ENCODE measurements at regions not wholly inside any gene's neighbourhood (a gene's known extent, or its start where the extent isn't known, plus 50 kb on each side); places are given as distances from the start of the nearest gene placed in this dataset.

GRCh38 chr5:110073534-110073933 lies 383.8 kb downstream of the MAN2A1 start:
- ATAC-seq (no peak), DNase-seq (no peak)
- WGBS, 3 donors: 48 to 93% (median 74%) methylated on average over 2 of the region's 2 CpGs
- Histone ChIP-seq H3K36me3 (ENCODE audit: insufficient read depth in 1 of 2, low read depth in 1 of 2) (no peaks in the 10 kb centered on the region), H3K4me1 (no peaks in the 10 kb centered on the region), H3K9me3 (peaks cover 6% of the 10 kb centered on the region), H3K27me3 (ENCODE audit: insufficient read depth in 3 of 3, low read length in 2 of 3) (peaks cover 0 to 4% (median 0%) of the 10 kb centered on the region in 3 donors), H3K4me3 (no peak overlapping the region), H3K27ac (no peak overlapping the region)
- TF ChIP-seq, protein P1, sequence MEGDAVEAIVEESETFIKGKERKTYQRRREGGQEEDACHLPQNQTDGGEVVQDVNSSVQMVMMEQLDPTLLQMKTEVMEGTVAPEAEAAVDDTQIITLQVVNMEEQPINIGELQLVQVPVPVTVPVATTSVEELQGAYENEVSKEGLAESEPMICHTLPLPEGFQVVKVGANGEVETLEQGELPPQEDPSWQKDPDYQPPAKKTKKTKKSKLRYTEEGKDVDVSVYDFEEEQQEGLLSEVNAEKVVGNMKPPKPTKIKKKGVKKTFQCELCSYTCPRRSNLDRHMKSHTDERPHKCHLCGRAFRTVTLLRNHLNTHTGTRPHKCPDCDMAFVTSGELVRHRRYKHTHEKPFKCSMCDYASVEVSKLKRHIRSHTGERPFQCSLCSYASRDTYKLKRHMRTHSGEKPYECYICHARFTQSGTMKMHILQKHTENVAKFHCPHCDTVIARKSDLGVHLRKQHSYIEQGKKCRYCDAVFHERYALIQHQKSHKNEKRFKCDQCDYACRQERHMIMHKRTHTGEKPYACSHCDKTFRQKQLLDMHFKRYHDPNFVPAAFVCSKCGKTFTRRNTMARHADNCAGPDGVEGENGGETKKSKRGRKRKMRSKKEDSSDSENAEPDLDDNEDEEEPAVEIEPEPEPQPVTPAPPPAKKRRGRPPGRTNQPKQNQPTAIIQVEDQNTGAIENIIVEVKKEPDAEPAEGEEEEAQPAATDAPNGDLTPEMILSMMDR (IDR thresholded peaks at IDR 0.05): no peak
- intact Hi-C loops (cut with DNase I): no loop called here

DNA sequence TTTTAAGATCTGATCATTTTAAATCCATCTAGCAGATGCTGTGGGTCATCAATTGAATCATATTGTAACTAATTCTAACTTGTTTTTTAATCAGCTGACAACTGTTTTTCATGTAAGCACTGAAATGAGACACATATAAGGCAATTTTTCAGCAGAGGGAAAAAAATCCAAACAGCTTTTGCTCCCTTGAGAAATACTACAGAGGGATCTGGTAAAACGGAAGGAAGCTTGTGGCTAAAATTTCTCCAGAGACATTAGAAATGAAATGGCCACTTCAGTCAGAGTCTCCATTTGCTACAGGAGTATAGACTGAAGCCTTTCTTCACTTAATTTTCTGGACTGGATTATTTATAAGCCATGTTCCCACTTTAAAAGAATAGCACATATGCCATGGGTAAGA lies 385.9 kb downstream of the MAN2A1 start:
- WGBS, 3 donors: 58 to 74% (median 62%) methylated on average over 1 of the region's 1 CpG
- Histone ChIP-seq H3K36me3 (ENCODE audit: insufficient read depth in 1 of 2, low read depth in 1 of 2) (no peaks in the 10 kb centered on the region), H3K4me3 (no peak overlapping the region), H3K27me3 (ENCODE audit: insufficient read depth in 3 of 3, low read length in 2 of 3) (peaks cover 0 to 4% (median 0%) of the 10 kb centered on the region in 3 donors), H3K4me1 (no peaks in the 10 kb centered on the region), H3K9me3 (peaks cover 6% of the 10 kb centered on the region), H3K27ac (no peak overlapping the region)
- intact Hi-C loops (cut with DNase I): no loop called here
- TF ChIP-seq, protein P1 (IDR thresholded peaks at IDR 0.05): no peak
- DNase-seq (no peak), ATAC-seq (no peak)

DNA sequence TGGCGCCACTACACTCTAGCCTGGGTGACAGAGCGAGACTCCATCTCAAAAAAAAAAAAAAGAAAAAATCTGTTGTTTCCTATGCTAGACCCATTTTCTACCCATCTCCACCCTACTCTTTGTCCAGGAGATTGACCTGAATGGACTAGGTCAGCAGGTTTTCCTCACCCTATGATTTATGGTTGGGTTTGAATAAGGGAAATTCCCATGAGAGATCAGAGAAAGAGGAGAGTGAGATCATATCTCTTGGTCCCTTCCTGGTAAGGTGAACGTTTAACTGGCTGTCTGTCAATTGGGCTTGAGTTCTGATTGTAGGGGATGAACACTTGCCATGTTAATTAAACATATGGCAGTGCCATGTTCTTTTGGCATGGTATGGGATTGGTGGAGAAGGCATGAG lies 387.4 kb downstream of the MAN2A1 start:
- 77 to 84% (median 80%) methylated on average over 3 of the region's 3 CpGs for WGBS, 3 donors
- Histone ChIP-seq H3K27me3 (ENCODE audit: insufficient read depth in 3 of 3, low read length in 2 of 3) (peaks cover 0 to 4% (median 0%) of the 10 kb centered on the region in 3 donors), H3K27ac (no peak overlapping the region), H3K4me3 (no peak overlapping the region), H3K9me3 (peaks cover 6% of the 10 kb centered on the region), H3K4me1 (no peaks in the 10 kb centered on the region), H3K36me3 (ENCODE audit: insufficient read depth in 1 of 2, low read depth in 1 of 2) (no peaks in the 10 kb centered on the region)
- intact Hi-C loops (cut with DNase I): no loop called here
- DNase-seq (no peak), ATAC-seq (no peak)
- TF ChIP-seq, protein P1 (IDR thresholded peaks at IDR 0.05): no peak

GRCh38 chr5:110082194-110082593 lies 392.5 kb downstream of the MAN2A1 start:
- H3K36me3 ChIP-seq (ENCODE audit: insufficient read depth in 1 of 2, low read depth in 1 of 2): no peaks in the 10 kb centered on the region
- intact Hi-C loops (cut with DNase I): no loop called here
- DNase-seq (no peak), ATAC-seq (no peak)
- no peaks in the 10 kb centered on the region for H3K4me1 ChIP-seq
- H3K27ac ChIP-seq: no peak overlapping the region
- H3K4me3 ChIP-seq: no peak overlapping the region
- peaks cover 0 to 4% (median 0%) of the 10 kb centered on the region in 3 donors for H3K27me3 ChIP-seq (ENCODE audit: insufficient read depth in 3 of 3, low read length in 2 of 3)
- TF ChIP-seq, protein P1 (IDR thresholded peaks at IDR 0.05): no peak
- H3K9me3 ChIP-seq: no peaks in the 10 kb centered on the region
- WGBS, 3 donors: 69 to 77% (median 73%) methylated on average over 3 of the region's 3 CpGs

GRCh38 chr5:110082863-110083262 lies 393.1 kb downstream of the MAN2A1 start:
- no peak for ATAC-seq
- H3K4me1 ChIP-seq: no peaks in the 10 kb centered on the region
- intact Hi-C loops (cut with DNase I): no loop called here
- H3K4me3 ChIP-seq: no peak overlapping the region
- no peaks in the 10 kb centered on the region for H3K9me3 ChIP-seq
- TF ChIP-seq, protein P1 (IDR thresholded peaks at IDR 0.05): no peak
- no peak overlapping the region for H3K27ac ChIP-seq
- no peaks in the 10 kb centered on the region for H3K27me3 ChIP-seq (ENCODE audit: insufficient read depth in 3 of 3, low read length in 2 of 3)
- 95 to 98% (median 97%) methylated on average over 2 of the region's 2 CpGs for WGBS, 3 donors
- no peaks in the 10 kb centered on the region for H3K36me3 ChIP-seq (ENCODE audit: insufficient read depth in 1 of 2, low read depth in 1 of 2)
- DNase-seq: no peak

Data from psoas muscle (tissue), 7 donors.